HG03460 (cell line): ENCODE measurements at regions not wholly inside any gene's neighbourhood (a gene's known extent, or its start where the extent isn't known, plus 50 kb on each side); places are given as distances from the start of the nearest gene placed in this dataset.

Experiments used
- ATAC-seq: cut with Tn5 transposase; IDR thresholded peaks from one replicate; pipeline ENCODE4 v1.9.1; 2021; ENCODE audit not compliant: unreplicated experiment

DNA sequence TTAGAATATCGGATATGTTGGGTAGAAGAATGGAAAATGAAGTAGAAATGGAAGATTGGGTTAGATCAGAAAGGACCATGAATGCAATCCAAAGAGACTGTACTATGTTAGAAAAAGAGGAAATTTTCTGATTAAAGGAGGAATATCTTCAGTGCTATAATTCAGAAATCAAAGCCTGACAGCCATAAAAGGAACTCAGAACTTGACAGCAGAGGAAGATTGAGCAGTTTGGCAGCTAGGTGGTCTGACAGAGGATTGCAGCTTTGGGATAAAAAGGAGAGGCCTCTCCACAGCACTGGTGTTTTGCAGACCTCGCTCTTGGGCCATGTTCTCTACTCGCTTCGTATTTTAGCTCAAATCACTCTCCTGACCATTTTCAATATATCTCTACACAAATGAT lies 354.8 kb upstream of the SOX5 start:
- ATAC-seq: no peak

DNA sequence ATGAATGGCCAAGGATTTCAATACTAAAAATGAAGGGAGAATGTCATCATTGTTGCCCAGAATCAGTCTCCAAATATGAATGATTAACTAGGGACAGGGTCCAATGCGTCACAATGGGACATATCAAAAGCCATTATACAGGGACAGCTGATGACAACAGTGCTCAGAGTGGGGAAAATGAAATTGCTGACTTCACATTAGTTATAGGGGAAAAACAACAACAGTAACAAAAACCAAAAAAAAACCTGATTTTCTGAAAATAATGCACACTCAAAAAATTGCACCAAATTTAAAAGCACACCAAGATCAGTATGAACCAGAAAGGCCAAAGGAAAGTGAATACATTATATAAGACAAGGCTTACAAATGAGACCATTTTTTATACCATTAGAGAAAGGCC lies 353.2 kb upstream of the SOX5 start:
- no peak for ATAC-seq

DNA sequence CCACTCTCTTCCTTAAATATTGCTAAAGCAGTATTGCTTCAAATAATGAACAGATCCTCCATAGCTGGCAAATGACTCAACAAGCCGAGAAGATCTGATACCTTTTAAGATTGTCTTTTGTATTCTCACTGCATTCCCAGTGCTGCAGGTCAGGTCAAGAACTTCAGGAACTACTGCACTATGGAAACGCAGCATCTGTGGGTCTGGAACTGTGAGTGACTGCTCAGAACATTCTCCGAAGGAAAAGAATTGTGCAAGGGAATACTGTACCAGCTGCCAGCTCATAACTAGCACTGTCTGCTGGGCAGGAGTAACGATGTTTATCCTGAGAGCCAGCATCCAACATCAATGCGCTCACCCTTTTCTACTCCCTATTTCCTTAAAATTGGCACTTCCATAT lies 348.0 kb upstream of the SOX5 start:
- no peak for ATAC-seq

DNA sequence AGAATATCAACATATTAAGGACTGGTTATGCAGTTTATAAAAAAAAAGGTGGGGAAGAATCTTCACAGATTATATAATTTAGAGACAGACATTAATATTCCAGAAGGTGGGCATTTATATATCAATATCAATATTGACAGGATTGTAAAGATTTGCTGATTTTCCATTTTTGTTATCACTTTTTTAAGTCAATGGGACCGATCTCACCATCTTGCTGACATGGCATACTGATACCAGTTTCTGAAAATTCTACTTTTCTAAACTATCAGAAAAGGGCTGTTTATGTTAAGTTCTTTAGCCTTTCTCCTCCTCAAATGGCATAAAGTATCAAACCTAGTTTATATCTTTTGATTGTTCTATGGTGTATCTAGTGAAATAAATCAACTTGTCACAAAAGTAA lies 344.1 kb upstream of the SOX5 start:
- ATAC-seq: no peak

DNA sequence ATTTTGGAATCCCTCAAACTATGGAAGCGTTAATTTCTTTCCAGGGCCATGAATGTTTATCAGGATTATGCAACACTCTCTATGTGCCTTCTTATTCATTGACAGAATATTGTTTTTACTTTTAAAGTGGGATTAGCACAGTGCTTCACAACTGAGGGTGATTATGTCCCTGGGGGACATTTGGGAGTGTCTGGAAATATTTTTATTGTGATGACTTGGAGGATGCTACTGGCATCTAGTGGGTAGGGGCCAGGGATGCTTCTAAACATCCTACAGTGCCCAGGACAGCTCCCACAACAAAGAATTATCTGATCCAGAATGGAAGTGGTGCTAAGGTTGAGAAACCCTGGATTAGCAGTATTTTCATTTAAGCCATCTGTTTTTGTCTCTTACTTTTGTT lies 338.5 kb upstream of the SOX5 start:
- no peak for ATAC-seq

DNA sequence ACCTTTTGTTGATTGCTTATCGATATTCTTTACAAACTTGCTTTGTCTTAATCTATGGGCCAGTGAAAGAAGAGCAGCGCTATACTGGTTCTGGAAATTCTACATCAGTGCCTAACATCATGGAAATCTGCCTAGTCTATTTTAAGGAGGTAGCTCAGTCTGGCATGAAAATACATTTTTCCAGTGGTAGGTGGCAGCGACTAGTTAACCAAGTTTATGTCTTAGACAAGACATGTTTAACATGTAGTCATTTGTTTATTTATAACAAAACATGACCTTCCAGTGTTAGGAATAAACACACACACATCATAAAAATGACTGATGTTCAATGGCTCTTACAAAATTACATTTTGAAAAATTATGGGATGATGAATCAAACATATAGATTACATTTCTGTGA lies 336.0 kb upstream of the SOX5 start:
- ATAC-seq: no peak

DNA sequence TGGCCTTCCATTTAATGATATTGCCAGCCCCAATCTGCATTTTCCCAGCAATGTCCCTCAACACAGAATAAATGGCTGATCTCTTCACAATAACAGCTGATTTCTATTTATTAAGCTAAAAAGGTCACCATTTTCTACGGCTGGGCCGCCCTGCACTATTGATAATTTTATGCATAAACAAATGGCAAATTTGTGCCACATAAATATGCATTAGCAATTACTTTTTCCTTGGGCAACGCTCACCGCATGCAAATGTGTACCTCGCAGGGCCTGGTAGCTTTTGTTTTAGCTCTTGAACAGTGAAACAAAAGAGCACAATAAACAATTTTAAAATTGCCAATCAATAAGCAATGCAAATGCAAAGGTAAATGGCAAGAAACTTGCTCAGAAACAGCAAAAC lies 331.9 kb upstream of the SOX5 start:
- no peak for ATAC-seq

DNA sequence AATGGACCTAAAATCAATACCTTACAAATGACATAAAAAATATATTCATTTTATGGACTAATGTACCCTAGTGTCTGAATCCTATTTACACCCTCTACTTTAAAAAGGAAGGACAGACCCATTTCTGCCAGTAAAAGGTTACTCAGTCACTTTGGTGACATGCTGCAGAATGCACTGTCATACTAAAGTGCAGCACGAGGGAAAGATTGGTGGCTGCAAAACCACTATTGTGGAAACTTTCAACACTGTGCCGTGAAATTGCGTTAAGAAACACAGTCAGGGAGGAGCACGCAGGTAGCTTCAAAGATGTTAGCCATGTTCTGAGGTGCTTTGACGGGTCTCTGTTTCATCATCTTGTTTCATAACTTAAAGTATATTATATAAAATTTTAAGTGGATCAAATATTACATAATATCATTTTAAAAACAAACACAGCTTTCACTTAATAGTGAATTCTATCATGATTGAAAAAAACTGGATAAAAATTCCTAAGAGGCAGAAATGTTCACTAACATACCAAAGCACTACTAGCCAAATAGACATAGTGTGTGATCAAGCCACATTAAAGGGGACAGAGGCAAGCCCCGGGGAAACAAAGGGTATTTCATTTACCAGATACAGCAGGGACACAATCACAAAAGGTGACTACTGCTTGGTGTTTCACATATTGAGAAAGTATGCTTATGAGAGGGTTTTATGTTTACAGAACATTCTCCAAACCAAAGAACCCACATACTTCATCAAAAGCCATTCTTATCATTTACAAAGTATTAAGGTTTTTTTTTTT lies 330.8 kb upstream of the SOX5 start:
- no peak for ATAC-seq

DNA sequence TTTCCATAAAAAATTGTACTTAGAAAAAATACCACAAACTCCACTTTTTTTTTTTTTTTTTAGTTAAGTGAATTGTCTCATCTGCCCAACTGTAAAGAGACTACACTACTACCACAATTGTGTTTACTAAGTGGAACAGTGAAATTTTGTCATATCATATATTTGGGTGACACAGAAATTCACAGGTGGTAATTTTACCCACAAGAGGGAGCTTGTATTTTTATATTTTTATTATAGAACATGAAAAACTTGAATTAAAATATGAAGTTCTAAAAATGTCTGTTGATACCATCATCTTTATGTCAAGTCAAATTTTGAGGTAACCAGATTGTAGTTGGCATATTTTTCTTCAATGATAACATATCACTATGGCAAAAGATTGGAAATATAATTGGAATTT lies 329.4 kb upstream of the SOX5 start:
- no peak for ATAC-seq

DNA sequence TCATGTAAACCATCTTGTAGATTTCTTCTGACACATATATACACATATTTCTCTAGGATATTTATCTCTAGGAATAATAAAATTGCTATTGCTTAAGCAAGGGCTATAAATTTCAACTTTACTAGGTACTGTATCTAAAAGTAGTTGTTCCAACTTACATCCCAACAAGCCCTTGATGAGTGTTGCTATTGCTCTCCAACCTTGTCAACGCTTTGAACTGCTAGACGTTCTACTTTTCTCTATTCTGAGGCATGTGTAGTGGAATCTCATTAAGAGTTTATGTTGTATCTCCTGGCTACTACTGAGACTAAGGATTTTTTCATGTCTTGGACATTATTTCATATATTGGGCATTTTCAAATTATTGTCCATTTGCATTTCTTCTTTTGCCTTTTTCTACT lies 321.5 kb upstream of the SOX5 start:
- ATAC-seq: no peak

DNA sequence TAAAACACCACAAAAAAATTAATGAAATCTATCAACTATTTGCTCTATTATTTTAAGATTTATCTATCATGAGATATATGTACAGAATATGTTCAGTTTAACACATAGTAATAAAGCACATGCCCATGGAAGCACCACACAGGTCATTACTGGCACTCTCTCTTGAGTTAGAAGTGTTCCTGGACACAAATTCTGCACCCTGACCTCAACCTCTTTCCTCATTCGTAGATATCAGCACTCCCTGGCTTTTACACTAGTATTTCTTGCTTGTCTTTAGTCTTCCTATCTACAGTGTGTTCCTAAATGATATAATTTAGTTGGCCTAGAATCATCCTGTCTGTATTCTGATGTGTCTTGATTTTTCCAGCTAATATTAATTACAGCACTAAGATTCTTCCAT lies 321.0 kb upstream of the SOX5 start:
- ATAC-seq: no peak

DNA sequence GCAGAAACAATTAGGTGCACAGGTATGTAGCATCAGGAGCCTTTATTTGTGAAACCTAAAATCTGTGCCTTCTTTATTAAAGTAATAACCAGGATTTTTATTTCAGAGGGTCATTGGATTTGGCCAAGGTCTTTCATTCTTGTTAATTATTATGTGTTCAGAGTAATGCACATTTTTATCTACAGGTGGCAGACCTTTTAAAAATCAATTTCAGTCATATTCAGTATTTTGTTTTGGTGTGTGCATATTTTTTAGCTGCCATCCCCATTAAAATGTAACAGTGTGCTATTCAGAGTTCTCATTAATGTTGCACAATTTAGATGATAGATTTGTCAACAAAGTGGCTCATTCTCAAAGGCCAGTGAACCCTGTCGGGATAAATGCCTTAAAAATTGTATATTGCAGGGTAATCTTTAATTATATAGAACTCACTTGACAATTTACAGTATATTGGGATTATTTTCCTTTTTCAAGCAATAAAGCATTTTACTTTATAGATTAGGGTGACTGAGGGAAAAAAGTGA lies 319.3 kb upstream of the SOX5 start:
- ATAC-seq: no peak

DNA sequence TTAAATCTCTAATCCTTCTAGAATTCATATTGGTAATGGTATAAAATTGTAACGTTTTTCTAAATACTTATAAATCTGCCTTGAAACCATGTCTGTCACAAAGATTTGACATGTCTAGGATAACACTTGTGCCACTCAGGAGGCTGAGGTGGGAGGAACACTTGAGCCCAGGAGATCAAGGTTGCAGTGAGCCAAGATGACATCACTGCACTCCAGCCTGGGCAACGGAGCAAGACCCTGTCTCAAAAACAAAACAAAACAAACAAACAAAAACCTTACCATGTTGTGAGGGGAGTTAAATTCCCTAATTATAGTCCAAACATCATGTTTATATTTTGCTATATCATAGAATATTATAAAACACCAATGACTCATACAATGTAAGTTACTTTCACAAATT lies 317.5 kb upstream of the SOX5 start:
- ATAC-seq: no peak

DNA sequence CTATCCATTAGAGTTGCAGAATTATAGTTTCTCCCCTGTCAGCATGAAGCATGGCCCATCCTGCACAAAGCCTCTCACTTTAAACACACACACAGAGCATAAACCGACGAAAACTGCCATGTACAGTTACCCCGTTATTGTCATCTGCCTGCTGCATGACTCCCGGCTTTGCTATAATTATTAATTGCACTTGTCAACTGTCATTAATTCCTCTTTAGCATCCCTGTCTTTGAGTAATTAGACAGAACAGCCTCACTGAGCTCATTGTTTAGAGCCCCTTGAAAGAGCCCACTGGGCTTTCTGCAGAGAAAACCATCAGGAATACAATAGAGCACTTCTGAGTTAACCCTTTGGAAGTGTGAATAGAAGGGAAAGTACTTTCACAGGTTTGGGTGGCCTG lies 307.2 kb upstream of the SOX5 start:
- ATAC-seq: no peak

DNA sequence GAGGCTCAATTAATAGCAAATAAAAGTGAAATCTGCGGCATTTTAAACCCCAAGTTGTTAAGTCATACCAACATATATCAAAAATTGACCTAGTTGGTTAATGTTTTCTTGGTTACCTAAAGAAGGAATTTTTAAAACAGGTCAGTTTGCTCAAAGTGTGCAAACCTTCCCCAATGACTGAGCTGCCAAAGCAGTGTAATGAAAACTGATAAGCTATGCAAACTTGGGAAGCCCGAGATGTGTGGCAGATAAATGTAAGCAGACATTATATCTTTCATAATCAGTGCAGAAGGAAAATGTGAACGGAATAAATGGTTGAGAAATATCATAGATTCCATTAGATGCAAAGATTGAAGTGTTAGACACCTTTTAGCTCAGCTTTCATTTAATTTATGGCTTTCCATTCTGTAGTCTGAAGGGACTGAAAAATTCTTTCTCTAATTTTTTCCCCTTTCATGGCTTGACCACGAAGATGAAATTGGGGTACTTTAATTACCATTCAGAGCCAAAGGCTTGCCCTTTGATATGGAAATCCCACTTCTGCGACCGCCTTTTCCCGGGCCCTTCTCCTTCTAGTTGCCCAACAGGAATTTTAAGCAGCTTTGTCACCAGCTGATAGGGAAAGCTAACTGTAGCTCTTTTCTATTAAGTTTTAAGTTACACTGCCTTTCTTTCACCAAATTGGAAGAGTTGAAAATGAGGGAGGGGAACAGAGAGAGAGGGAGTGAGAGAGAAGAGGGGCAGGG lies 306.6 kb upstream of the SOX5 start:
- ATAC-seq: no peak

DNA sequence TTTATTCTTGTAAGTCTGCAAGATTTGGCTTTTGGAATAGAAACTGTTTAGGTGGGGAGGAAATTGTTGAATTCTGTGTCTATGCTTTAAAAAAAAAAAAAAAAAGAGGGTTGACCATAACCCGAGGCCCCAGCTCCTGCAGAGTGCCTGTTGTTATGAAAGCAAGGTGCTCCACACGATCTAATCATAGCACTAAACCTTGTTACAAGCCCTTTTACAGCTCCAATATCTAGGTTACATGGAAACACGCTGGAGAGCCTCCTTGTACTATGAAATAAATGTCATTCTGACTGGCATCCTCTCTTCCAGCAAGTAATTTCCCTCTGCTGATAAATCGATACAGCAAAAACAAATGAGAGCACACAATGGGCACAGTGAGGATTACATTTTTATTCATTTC lies 303.1 kb upstream of the SOX5 start:
- ATAC-seq: no peak

DNA sequence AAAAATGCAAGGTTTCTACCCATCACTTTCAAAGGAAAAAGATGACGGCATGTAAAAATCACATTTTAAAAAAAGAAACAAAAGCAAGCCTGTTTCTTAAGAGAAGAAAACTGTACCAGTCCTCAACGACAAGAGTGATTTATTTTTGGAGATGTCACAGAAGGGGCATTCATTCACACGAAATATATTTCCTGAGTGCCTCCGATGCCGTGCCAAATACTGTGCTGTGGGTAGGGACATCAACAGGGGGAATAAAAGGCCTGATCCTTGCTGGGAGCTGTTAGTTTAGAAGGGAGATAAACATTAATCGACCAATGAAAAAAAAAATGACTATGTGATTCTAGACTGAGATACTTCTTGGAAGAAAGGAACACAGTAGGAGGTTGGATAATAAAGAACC lies 297.5 kb upstream of the SOX5 start:
- ATAC-seq: no peak

DNA sequence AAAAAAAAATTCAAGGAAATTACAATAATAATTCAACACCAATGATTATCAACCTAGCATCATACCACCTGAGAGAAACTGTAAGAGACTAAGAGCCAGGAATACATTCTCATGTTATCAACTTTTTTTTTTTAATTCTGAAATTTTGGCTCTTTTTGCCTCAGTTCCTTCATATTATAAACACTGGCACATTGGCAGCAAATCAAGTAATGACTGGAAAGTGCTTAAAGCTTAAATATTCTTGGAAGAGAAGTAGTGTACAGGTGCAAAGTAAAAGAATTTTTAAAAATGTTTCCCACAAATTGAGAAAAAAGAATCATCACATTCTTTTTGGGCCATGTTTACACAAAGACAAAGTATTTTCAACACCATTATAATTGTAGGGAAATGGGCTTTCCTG lies 296.9 kb upstream of the SOX5 start:
- no peak for ATAC-seq

DNA sequence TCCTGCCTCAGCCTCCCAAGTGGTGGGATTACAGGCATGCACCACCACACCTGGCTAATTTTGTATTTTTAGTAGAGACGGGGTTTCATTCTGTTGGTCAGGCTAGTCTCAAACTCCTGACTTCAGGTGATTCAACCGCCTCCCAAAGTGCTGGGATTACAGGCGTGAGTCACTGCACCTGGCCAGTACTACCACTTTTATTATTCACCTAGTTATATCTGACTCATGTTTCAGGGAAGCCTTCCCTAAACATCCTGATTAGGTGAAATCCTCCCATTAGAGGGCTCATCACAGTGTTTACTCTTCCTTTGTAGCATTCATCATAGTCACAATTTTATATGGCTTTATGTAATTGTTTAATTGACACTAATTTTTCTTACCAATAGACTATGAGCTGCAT lies 295.3 kb upstream of the SOX5 start:
- no peak for ATAC-seq

DNA sequence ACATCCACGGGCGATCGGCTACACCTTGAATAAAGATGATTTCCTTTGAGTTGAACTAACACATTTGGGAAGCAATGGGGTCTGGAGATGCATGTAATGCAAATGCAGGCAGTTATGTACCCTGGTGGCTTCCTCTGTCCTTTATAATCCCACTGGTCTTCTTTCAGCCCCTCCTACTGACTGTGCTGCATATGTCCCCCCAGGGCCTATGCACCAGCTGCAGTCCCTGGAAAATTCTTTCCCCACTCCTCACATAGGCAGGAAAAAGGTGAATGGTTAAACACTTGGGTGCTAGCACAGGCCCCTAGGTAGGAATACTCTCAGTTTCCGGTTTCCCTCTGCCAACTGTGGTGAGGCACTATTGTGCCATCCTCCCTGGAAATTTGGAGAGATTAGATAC lies 294.8 kb upstream of the SOX5 start:
- ATAC-seq: no peak

DNA sequence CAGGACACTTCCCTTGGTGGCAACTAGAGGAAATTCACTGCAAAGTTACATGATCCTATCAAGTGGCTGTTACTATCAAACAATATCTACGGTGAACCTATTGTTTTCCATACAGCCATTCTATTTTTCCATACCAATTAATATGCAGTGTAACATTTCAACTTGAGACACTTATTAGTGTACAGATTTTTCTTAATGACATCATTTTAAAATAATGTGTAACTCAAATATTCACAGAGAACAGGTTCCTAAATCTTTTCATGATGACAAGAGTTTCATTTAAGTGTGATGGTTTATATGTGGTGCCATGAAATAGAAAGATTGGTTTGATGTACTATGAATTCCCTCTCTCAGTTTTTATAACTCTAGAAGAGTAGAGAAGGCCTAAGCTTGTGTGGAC lies 291.2 kb upstream of the SOX5 start:
- no peak for ATAC-seq

DNA sequence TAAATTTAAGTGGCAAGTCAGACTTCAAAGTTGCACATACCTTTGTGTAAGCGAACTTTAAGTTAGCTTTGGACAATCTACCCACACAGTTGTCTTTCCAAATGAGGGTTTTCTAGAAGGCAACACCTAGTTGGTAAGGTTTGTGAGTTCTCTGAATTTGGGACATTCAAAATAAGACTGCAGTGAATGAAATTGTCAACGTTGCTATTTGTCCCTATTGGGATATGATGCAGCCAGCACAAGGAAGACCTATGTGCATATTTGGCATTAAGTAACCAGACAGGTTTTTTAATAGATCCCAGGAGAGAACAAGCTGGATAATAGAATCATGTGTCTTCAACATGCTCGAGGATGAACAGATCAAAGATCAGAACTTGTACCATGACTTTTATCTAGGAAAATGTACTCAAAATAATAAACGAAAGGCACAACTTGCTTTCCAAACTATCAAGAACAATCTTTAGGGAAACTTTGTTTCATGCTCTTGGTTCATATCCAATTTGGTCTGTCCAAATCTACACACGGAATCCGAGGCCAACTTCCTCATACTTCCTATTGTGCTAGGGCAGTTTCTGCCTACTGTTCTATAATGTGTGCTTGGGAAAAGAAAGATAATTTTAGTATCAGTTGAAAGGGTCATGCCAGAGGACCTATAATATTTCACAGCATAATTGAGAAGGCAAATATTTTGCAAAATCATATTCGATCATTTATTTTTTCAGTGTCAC lies 284.2 kb upstream of the SOX5 start:
- no peak for ATAC-seq
